Esophagus squamous epithelium (tissue), 4 donors: ENCODE measurements at regions not wholly inside any gene's neighbourhood (a gene's known extent, or its start where the extent isn't known, plus 50 kb on each side); places are given as distances from the start of the nearest gene placed in this dataset.

Experiments
- CTCF ChIP-seq, 6 experiments: fragments of 450-650 bp in 4 of 6; fragments of 200-600 bp in 2 of 6; sonication (generic) in 2 of 6; IDR thresholded peaks; one replicate each; pipeline ENCODE4 v1.5.1; 2016 to 2019; ENCODE audit warnings: antibody characterized with exemption in 6 of 6, mild to moderate bottlenecking in 4 of 6, moderate library complexity in 4 of 6
- POLR2A ChIP-seq, 4 donors: fragments of 450-650 bp; IDR thresholded peaks; one replicate each; pipeline ENCODE4 v1.6.1; 2017; ENCODE audit warnings: antibody characterized with exemption in 4 of 4, mild to moderate bottlenecking in 4 of 4, moderate library complexity in 3 of 4

- TF ChIP-seq CTCF (IDR thresholded peaks at IDR 0.05) (no peak), POLR2A (IDR thresholded peaks at IDR 0.05) (no peak)
Observed at GRCh38 chr10:113446739-113447138, 106.1 kb upstream of the HABP2 start.
